NCI-H2081 treated with DMSO at 0.1 percent for 48 hours (cell line): ENCODE measurements at regions not wholly inside any gene's neighbourhood (a gene's known extent, or its start where the extent isn't known, plus 50 kb on each side); places are given as distances from the start of the nearest gene placed in this dataset.

Experiments
- DNase-seq: peaks from one replicate; lab custom pipeline; 2025; lab: John Stamatoyannopoulos, UW

DNA sequence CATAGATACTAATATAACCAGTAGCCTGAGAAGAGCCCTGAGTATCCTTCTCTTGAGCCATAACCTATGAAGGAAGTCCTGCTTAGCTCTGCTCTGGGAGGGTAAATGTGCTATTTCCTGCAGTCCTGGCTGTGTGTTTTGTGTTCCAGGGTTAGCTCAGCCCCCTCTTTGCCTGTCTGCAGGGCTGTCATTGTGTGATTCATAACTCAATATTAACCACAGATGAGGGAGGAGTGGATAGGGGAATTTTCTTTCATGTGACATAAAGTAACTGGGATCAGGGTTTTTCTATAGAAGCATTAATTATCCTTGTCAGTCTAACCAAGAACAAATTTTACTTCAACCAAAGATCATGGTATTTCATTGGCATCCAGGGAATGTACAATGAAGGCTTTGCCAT is 183.3 kb upstream of the ZBTB20 start:
- DNase-seq, result no peak

GRCh38 chr3:115332998-115333397 is 185.9 kb upstream of the ZBTB20 start:
- DNase-seq, result no peak

- DNase-seq, result no peak
Measured at GRCh38 chr3:115336836-115337235, 189.7 kb upstream of the ZBTB20 start.

DNA sequence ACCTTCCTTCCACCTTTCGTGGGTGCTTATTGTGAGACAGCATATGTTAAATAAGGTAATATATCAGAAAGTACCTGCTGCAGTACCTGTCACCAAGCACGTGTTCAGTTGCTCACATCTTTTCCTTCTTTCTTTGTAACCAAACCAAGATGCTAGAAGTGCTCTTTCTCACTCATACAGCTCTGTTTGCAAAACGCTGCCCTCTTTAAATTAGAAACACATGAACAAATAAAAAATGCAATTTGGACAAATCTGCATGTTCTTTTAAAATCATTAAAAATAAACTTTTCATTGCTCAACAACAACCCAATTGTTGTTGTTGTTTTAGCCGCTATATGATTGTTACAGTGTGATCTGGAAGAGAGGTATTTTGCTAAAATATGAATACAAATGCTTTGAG is 193.5 kb upstream of the ZBTB20 start:
- no peak for DNase-seq

GRCh38 chr3:115341208-115341607 is 194.1 kb upstream of the ZBTB20 start:
- no peak for DNase-seq

DNA sequence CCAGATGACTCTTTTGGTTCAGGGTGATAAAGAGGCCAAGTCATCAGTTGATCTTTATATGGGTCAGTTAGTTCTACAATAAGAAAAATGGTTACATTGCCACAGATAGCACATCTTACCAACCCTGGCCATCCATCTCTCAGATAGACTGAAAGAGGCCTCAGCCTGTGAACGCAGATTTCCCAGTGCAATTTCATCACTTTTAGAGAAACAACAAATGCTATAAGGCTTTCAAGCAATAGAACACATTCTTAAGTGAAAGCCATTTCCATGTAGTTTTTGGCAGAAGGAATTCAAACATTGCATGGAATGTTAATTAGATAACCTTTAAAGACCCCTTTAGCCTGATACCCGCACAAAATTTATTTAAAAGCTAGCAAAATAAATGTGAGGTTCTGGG is 200.6 kb upstream of the ZBTB20 start:
- DNase-seq, result no peak

DNA sequence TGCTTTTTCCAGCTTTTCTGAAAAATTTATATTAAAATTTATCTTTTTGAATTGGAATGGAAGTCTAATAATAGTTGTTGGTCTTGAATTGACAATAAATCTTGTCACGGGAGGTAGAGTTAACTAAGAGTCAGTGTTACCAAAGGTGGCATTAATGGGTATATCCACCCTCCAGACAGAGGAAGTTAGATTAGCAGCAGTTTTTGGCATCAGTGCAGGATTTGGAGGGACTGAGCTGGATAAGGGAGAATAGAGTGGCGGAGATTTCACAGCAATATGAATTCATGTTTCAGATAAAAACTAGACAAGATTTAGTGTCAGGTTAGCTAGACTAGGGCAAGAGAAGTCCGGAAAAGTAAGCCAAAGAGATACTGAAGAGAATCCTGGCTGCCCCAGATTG is 201.3 kb upstream of the ZBTB20 start:
- DNase-seq, result no peak

DNA sequence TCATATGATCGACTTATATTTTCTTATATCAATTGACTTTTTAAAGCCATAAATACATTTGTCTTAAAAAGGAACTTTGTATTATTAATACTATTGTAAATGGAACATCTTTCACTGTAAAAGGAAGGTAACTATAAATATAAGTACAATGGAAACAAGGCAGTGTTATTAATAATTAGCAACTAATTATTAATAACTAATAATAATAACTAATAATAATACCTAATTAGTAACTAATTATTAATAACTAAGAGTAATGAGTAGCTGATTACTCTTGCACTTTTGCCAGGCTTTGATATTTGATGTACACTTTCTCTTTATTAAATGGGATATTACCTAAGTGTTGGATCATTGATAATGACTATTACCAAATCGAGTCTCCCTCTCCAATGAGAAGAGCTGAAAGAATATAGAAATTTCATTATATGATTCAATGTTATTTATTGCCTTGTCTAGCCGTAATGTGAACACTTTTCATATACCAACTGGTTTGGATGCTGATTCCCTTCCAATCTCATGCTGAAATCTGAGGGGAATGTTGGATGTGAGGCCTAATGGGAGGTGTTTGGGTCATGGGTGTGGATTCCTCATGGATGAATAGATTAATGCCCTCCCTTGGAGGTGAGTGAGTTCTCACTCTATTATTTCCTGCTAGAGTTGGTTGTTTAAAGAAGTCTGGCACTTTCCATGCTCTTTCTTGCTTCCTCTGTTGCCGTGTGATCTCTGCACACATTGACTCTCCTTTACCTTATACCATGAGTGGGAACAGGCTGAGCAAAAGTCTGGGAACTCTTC is 202.1 kb upstream of the ZBTB20 start:
- DNase-seq, result no peak

DNA sequence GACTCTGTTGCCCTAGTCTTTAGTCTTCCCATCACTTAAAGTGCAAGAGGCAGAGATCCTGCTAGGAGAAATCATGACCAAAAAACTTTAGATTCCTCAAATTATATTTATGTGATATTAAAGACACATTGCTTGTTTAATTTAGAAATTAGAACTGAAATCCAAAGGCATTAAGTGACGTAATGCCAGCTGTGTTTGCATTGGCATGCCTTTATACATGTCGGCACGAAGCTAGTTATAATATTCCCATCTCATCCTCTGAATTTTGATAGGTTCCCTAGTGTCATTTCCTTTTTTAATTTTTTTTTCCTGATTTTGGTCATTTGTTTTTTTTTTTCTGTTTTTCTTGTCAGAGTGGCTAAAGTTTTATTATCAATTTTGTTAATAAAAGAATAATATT is 203.5 kb upstream of the ZBTB20 start:
- no peak for DNase-seq

DNA sequence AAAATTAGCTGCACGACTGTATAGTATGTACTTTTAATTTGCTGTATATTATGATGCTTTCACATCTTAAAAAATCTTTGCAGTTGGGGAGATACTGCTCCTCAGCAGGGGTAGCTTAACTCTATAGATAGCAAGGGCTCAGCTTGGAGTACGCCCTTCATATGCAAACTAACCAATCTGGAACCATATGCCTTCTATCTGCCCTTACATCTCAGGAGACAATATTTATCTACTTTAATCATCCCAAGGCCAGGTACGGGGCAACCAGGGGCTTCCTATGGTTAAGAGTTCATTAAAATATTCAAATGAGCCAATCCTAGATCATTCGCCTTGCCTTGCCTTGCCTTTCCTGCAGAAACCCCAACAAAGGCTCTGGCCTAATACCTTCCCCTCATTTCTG is 204.1 kb upstream of the ZBTB20 start:
- DNase-seq, result no peak

- DNase-seq, result no peak
Measured at GRCh38 chr3:115354010-115354409, 206.9 kb upstream of the ZBTB20 start.

- DNase-seq, result no peak
Measured at GRCh38 chr3:115357456-115357855, 210.4 kb upstream of the ZBTB20 start.

DNA sequence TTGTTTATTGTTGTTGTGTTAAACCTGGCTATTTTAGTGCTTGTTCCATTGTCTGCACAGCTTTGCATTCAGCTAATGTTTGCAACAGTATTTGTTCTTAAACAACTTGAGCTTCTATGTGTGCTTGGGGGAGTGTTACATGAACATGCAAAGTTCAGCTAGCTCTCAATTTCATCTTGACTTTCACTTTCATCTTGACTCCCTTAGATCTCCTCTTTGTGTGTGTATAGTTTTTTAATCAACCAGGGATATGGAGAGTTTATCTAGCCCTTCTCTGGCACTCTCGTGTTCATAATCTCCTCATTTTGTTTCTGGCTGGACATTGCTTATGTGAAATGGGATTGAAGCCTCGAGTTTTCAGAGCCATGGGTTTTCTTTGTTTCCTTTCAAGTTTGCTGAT is 212.4 kb upstream of the ZBTB20 start:
- DNase-seq, result no peak

- no peak for DNase-seq
Measured at GRCh38 chr3:115361806-115362205, 214.7 kb upstream of the ZBTB20 start.

DNA sequence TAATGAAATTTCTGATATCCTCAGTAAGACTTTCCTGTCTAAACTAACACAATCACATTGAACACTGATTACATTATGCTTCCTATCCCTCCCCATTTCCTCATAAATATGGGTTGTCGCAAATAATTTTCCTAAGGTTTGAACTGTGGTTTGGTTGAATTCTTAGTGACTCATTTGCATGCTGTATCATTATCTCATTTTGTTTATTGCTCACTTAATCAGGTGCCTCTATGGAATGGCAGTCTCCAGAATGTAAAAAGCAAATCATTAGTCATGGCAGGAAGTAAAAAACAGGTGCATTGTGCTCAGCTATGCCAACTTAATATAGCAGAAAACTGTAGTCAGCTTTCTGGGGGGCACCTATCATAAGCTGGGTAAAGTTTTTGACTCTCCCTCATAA is 216.0 kb upstream of the ZBTB20 start:
- DNase-seq, result no peak

- DNase-seq, result no peak
Measured at GRCh38 chr3:115369021-115369420, 221.9 kb upstream of the ZBTB20 start.

DNA sequence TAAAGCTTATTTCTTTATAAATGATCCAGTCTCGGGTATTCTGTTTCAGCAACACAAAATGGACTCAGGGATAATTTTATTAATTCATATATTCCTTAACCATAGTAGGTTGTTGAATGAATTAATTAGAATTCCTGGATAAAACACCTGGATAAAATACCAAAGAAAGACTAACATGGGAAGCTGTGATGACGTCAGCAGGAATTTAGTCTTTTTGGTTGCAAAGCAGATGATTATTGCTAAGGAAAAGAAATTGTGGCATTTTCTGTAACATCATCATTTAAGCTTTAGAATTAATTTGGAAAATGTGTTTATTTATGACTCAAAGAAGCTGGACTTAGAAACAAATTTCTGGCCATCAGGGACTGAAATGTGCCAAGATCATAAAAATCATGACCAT is 228.3 kb upstream of the ZBTB20 start:
- no peak for DNase-seq

DNA sequence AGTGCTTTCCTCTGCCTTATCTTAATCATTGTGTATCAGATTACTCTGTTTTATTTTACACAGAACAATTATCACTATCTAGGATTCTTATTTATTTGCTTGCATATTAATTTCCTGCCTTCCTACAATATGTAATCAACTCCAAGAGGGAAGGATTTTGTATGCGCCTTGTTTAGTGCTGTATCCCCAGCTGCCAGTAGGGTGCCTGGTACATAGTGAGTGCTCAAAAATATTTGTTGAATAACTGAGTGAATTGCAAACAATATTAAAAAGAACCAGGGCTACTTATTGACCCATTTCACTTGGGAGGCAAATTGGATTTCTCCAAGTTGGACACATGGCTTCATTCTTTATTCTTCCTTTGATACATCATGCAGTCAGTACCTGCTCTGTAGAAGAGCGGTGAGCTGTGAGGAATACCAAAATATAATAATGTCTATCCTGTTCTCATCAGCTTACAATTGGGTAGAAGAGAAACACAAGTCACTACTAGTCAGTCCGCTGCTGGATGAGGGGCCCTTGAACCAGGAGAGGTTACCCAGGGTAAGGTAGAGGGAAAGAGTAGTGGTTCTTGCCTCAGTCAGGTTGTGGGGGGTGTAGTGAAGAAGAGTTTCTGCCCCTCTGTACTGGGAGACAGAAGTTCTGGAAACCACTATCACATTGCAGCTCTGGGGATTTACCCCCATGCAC is 233.9 kb upstream of the ZBTB20 start:
- no peak for DNase-seq

DNA sequence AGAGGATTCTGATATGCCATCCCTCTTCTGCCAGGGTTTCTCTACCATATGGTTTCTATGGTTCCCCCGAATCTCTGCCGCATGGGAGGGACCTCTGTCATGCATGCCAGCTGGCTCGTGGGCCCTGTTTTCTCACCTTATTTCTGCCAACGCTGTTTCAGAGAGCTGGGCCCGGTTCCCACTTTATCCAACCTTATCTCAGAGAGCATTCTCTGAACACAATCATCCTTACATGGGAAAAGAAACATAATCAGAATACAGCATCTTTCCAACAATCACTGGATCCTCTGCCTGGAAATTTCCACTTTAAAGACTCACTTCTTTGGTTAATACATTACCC is 234.5 kb upstream of the ZBTB20 start:
- DNase-seq, result no peak

- no peak for DNase-seq
Measured at GRCh38 chr3:115381931-115382330, 234.8 kb upstream of the ZBTB20 start.

DNA sequence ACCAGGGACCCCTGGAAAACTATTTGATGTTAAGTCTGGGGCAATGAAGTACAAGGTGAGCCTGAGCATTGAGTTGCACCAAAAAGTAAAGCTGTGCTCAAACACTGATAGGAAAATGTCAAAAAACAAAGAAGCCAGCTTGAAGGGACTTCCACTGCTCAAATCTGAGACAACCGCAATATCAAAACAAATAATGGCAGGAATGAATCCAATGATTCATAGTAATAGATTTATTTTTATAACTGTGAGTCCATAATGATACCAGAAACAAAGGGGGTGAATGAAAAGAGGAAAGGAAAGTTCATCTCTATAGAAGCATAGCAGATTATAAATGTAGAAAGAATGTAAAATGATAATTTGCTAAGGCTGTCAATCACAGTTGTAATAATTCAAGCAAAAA is 237.3 kb upstream of the ZBTB20 start:
- no peak for DNase-seq

DNA sequence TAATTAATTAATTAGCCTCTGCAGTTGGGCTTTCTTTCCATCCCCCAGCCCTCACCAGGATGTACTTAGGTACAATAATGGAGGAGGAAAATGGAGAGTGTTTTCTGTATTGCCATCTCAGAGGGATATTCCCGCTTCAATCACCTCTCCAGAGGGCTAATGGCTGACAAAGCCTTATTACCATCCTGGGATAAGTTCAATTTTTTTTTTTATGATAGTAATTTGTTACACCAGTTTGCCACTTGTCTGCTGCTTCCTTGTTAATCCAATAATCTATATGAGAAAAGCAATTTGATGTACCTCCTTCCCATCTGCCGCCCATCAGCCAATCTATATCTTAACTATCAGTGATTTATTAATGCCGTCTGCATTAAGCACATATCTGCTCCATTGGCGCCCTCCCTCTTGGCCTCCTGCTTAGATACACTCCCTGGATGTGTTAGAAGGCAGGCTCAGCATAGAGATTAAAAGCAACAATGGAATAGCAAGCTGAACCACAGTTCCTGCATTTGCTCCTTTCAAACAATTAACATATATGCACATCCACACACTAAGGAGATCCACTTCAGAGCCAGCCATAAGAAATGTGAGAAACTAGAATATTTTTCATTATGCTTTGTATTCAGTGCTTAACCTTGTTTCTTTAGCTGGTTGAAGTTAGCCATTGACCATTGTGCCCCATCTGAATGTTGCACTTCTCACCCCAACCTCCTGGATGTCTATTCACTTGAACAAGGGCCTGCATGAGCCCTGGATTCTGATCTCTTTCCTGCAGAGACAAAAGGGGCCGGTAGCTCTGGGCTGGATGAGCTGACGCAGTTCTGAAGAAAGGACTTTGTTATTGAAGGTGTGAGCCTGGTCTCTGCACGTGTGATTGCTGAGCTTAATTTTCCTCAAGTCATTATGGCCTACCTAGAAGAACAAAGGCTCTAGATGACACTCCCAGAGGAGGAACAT is 237.3 kb upstream of the GAP43 start:
- no peak for DNase-seq

- no peak for DNase-seq
Measured at GRCh38 chr3:115388166-115388565, 235.1 kb upstream of the GAP43 start.
